ENCODE measurements at regions not wholly inside any gene's neighbourhood (a gene's known extent, or its start where the extent isn't known, plus 50 kb on each side); places are given as distances from the start of the nearest gene placed in this dataset.

DNA sequence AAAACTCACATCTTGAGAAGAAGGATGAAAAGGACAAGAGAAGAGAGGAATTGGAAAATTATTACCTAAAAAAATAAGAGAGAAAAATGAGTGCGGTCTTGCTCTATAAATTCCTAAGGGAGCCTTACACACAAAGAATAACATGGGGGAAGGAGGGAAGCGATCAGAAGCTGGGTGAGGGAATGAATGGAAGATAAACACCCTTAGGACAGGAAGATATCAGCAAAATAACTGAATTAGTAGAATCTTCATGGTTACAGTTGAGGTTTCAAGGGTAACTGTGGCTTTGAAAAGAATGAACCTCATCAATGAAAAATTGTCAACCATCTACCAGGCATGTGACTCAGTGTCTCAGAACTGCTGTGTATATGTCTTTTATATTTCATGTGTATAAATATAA, 192.5 kb upstream of the FOXD3 start:
- TF ChIP-seq TCF4 (CRISPR knock-in tag; IDR thresholded peaks at IDR 0.05; ENCODE audit: borderline replicate concordance) (no peak), ARNTL (CRISPR knock-in tag; IDR thresholded peaks at IDR 0.05; ENCODE audit: borderline replicate concordance, low read depth) (no peak), ESRRG (CRISPR knock-in tag; IDR thresholded peaks at IDR 0.05) (no peak), BACH2 (CRISPR knock-in tag; IDR thresholded peaks at IDR 0.05; ENCODE audit: borderline replicate concordance) (no peak), GLIS3 (CRISPR knock-in tag; IDR thresholded peaks at IDR 0.05) (no peak), TOX (CRISPR knock-in tag; IDR thresholded peaks at IDR 0.05; ENCODE audit: borderline replicate concordance) (no peak), ZNF8 (CRISPR knock-in tag; IDR thresholded peaks at IDR 0.05) (no peak), ZNF70 (CRISPR knock-in tag; IDR thresholded peaks at IDR 0.05) (no peak)
